Neural cell (in vitro differentiated cells): ENCODE measurements at regions not wholly inside any gene's neighbourhood (a gene's known extent, or its start where the extent isn't known, plus 50 kb on each side); places are given as distances from the start of the nearest gene placed in this dataset.

Source experiments
- H2AFZ ChIP-seq: fragments of 200-600, 300-800 bp; sonication (generic), shearing (Covaris generic); 2 replicates; pipeline ENCODE4 v1.6.0; 2014; ENCODE audit warnings: low read depth, mild to moderate bottlenecking, antibody characterized with exemption, low read length, moderate library complexity
- H3F3A ChIP-seq: fragments of 200-600 bp; shearing (Covaris generic); 2 replicates; pipeline ENCODE4 v1.6.1; 2016; ENCODE audit warnings: mild to moderate bottlenecking, moderate library complexity, mixed read lengths, antibody characterized with exemption, low read length; ENCODE audit not compliant: insufficient read depth, poor library complexity, severe bottlenecking
- H3K27ac ChIP-seq: fragments of 200-600, 300-800 bp; sonication (generic), shearing (Covaris generic); 2 replicates; pipeline ENCODE4 v1.5.1; 2014; ENCODE audit warnings: mild to moderate bottlenecking, low read length, moderate library complexity
- H3K27me3 ChIP-seq: fragments of 300-800, 200-600 bp; sonication (generic), shearing (Covaris generic); 2 replicates; pipeline ENCODE4 v1.6.0; 2014; ENCODE audit warnings: mild to moderate bottlenecking, low read depth, low read length, moderate library complexity; ENCODE audit not compliant: insufficient read depth
- H3K36me3 ChIP-seq: fragments of 300-800, 200-600 bp; sonication (generic), shearing (Covaris generic); 2 replicates; pipeline ENCODE4 v1.5.1; 2014; ENCODE audit warnings: mild to moderate bottlenecking, antibody characterized with exemption, low read length, moderate library complexity; ENCODE audit not compliant: insufficient read depth
- H3K4me2 ChIP-seq: fragments of 300-800, 200-600 bp; sonication (generic), shearing (Covaris generic); 2 replicates; pipeline ENCODE4 v1.6.0; 2014; ENCODE audit warnings: mild to moderate bottlenecking, low read length
- H3K4me3 ChIP-seq: fragments of 300-800, 200-600 bp; sonication (generic), shearing (Covaris generic); 2 replicates; pipeline ENCODE4 v1.5.1; 2014; ENCODE audit warnings: mild to moderate bottlenecking, low read length, moderate library complexity
- H3K79me2 ChIP-seq: fragments of 200-600 bp; shearing (Covaris generic); replicated peaks from 2 replicates; pipeline ENCODE4 v1.6.0; 2014; ENCODE audit warnings: mild to moderate bottlenecking, low read length, moderate library complexity; ENCODE audit not compliant: insufficient read depth
- H3K9ac ChIP-seq: fragments of 300-800, 200-600 bp; sonication (generic), shearing (Covaris generic); 2 replicates; pipeline ENCODE4 v1.6.1; 2016; ENCODE audit warnings: mild to moderate bottlenecking, low read length, mixed read lengths
- H3K9me2 ChIP-seq: fragments of 200-600 bp; shearing (Covaris generic); 2 replicates; pipeline ENCODE4 v1.6.1; 2016; ENCODE audit warnings: mild to moderate bottlenecking, low read length, mixed read lengths; ENCODE audit not compliant: insufficient read depth
- H3K9me3 ChIP-seq: fragments of 200-600, 300-800 bp; sonication (generic), shearing (Covaris generic); 2 replicates; pipeline ENCODE4 v1.6.1; 2016; ENCODE audit warnings: mild to moderate bottlenecking, mixed run types, low read length, moderate library complexity, mixed read lengths
- H4K20me1 ChIP-seq: fragments of 200-600 bp; shearing (Covaris generic); 2 replicates; pipeline ENCODE4 v1.6.1; 2016; ENCODE audit warnings: mild to moderate bottlenecking, mixed run types; ENCODE audit not compliant: insufficient read depth
- CTCF ChIP-seq: fragments of 450-650 bp; IDR thresholded peaks from 2 replicates; pipeline ENCODE4 v1.5.1; 2014; ENCODE audit warnings: antibody characterized with exemption, mild to moderate bottlenecking, moderate library complexity; ENCODE audit not compliant: poor library complexity, severe bottlenecking
- EP300 ChIP-seq: fragments of 450-650 bp; conservative IDR thresholded peaks from 2 replicates; pipeline ENCODE4 v1.6.1; 2014; ENCODE audit warnings: antibody characterized with exemption, mild to moderate bottlenecking, moderate library complexity; ENCODE audit not compliant: poor library complexity, severe bottlenecking
- EZH2 ChIP-seq: fragments of 200-600, 300-800 bp; shearing (Covaris generic), sonication (generic); IDR thresholded peaks from 2 replicates; pipeline ENCODE4 v1.6.1; 2014; ENCODE audit warnings: antibody characterized with exemption, low read length, borderline replicate concordance, mild to moderate bottlenecking; ENCODE audit not compliant: insufficient read depth, poor library complexity, severe bottlenecking
- MXI1 ChIP-seq: fragments of 450-650 bp; conservative IDR thresholded peaks from 2 replicates; pipeline ENCODE4 v1.6.1; 2014; ENCODE audit warnings: antibody characterized with exemption, mild to moderate bottlenecking; ENCODE audit not compliant: poor library complexity, severe bottlenecking
- POLR2AphosphoS5 ChIP-seq: IDR thresholded peaks from 2 replicates; pipeline ENCODE4 v1.6.1; 2012
- RAD21 ChIP-seq: fragments of 450-650 bp; conservative IDR thresholded peaks from 2 replicates; pipeline ENCODE4 v1.6.1; 2014; ENCODE audit warnings: antibody characterized with exemption, mild to moderate bottlenecking, moderate library complexity
- REST ChIP-seq: IDR thresholded peaks from 2 replicates; pipeline ENCODE4 v1.6.1; 2012; ENCODE audit warnings: borderline replicate concordance
- SMC3 ChIP-seq: fragments of 450-650 bp; conservative IDR thresholded peaks from 2 replicates; pipeline ENCODE4 v1.6.1; 2014; ENCODE audit warnings: antibody characterized with exemption, mild to moderate bottlenecking, moderate library complexity; ENCODE audit not compliant: poor library complexity
- TAF1 ChIP-seq: IDR thresholded peaks from 2 replicates; pipeline ENCODE4 v1.6.1; 2012; ENCODE audit warnings: low read depth

GRCh38 chr5:110853267-110853666, 114.5 kb downstream of the SLC25A46 start:
- H3K9me3 ChIP-seq, result no peaks in the 10 kb centered on the region
- H3K27ac ChIP-seq, result no peak overlapping the region
- no peaks in the 10 kb centered on the region for H3K9me2 ChIP-seq
- H3K9ac ChIP-seq, result no peak overlapping the region
- no peaks in the 10 kb centered on the region for H4K20me1 ChIP-seq
- H3K4me3 ChIP-seq, result no peak overlapping the region
- no peaks in the 10 kb centered on the region for H3K79me2 ChIP-seq
- no peaks in the 10 kb centered on the region for H3K36me3 ChIP-seq
- no peaks in the 10 kb centered on the region for H3F3A ChIP-seq
- no peak for TF ChIP-seq SMC3
- TF ChIP-seq TAF1, result no peak
- TF ChIP-seq RAD21, result no peak
- TF ChIP-seq REST, result no peak
- no peak for TF ChIP-seq MXI1
- TF ChIP-seq CTCF, result no peak
- TF ChIP-seq POLR2AphosphoS5, result no peak
- no peak for TF ChIP-seq EZH2
- no peak for TF ChIP-seq EP300
- H3K27me3 ChIP-seq, result no peaks in the 10 kb centered on the region
- H3K4me2 ChIP-seq, result no peak overlapping the region
- H2AFZ ChIP-seq, result no peak overlapping the region

GRCh38 chr5:110854200-110854599, 115.4 kb downstream of the SLC25A46 start:
- H3K4me2 ChIP-seq, result no peak overlapping the region
- no peaks in the 10 kb centered on the region for H3K27me3 ChIP-seq
- no peaks in the 10 kb centered on the region for H3K79me2 ChIP-seq
- no peak overlapping the region for H3K4me3 ChIP-seq
- H4K20me1 ChIP-seq, result no peaks in the 10 kb centered on the region
- no peaks in the 10 kb centered on the region for H3F3A ChIP-seq
- no peak overlapping the region for H3K27ac ChIP-seq
- no peaks in the 10 kb centered on the region for H3K9me3 ChIP-seq
- no peaks in the 10 kb centered on the region for H3K36me3 ChIP-seq
- H3K9me2 ChIP-seq, result no peaks in the 10 kb centered on the region
- H3K9ac ChIP-seq, result no peak overlapping the region
- no peak overlapping the region for H2AFZ ChIP-seq
- TF ChIP-seq REST (no peak), MXI1 (no peak), CTCF (no peak), TAF1 (no peak), RAD21 (no peak), EP300 (no peak), EZH2 (no peak), POLR2AphosphoS5 (no peak), SMC3 (no peak)
